ENCODE measurements at regions not wholly inside any gene's neighbourhood (a gene's known extent, or its start where the extent isn't known, plus 50 kb on each side); places are given as distances from the start of the nearest gene placed in this dataset.

- H3K36me3 ChIP-seq (ENCODE audit: control insufficient read depth, insufficient read depth, low read length): no peaks in the 10 kb centered on the region
- TF ChIP-seq, protein P1, sequence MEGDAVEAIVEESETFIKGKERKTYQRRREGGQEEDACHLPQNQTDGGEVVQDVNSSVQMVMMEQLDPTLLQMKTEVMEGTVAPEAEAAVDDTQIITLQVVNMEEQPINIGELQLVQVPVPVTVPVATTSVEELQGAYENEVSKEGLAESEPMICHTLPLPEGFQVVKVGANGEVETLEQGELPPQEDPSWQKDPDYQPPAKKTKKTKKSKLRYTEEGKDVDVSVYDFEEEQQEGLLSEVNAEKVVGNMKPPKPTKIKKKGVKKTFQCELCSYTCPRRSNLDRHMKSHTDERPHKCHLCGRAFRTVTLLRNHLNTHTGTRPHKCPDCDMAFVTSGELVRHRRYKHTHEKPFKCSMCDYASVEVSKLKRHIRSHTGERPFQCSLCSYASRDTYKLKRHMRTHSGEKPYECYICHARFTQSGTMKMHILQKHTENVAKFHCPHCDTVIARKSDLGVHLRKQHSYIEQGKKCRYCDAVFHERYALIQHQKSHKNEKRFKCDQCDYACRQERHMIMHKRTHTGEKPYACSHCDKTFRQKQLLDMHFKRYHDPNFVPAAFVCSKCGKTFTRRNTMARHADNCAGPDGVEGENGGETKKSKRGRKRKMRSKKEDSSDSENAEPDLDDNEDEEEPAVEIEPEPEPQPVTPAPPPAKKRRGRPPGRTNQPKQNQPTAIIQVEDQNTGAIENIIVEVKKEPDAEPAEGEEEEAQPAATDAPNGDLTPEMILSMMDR (IDR thresholded peaks at IDR 0.05; ENCODE audit: insufficient read depth, low read depth, low read length): no peak
- POLR2A ChIA-PET: no interaction called here
- no peak overlapping the region for H3K4me3 ChIP-seq (ENCODE audit: low read depth, low read length)
- H3K27me3 ChIP-seq (ENCODE audit: control insufficient read depth, insufficient read depth, low read length): no peaks in the 10 kb centered on the region
- DNase-seq (ENCODE audit: low read depth): no peak
- CTCF ChIA-PET: interaction anchor here (0.9 kb wide), 1 partner anchor 121 kb away, joined by 3 read pairs; no protein-coding TSS in a partner anchor
These were observed 90.1 kb downstream of the PRLHR start for GRCh38 chr10:118505363-118505762.

DNA sequence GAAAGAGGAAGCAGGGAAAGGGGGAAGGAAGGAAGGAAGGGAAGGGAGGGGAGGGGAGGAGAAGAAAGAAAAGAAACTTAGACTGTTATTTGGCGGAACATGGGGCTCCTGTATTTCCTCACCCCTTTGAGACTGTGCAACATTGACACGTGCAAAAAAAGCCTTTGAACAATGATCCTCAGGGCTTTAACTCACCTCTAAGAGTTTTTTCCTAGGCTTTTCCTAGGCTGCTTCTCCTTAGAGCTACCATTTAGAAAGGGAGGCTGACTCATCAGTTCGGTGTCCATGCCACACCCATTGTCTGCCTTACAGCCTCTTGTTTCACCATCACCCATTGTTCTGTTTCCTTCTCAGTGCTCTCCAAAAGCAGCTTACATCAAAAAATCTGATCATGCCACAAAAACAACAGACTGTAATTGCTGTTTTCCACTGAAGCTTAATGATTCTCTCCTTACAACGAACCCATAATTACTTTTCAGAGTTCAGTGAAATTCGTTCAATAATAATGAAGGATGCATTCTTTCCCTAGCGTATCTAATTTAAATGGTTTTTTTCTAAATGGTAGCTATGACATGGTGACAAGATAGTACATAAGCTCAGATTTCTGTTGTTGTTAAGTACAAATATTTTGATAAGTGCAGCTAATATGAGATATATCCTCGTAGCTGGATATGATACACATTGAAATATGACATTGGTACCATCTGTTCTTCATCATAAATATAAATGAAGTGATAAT lies 90.8 kb downstream of the PRLHR start:
- POLR2A ChIA-PET: interaction anchor here (0.5 kb wide), 1 partner anchor 1079 kb away, joined by 5 read pairs; no protein-coding TSS in a partner anchor
- H3K4me3 ChIP-seq (ENCODE audit: low read depth, low read length): no peak overlapping the region
- TF ChIP-seq, protein P1 (IDR thresholded peaks at IDR 0.05; ENCODE audit: insufficient read depth, low read depth, low read length): no peak
- peak; percentile 6 for DNase-seq (ENCODE audit: low read depth)
- H3K27me3 ChIP-seq (ENCODE audit: control insufficient read depth, insufficient read depth, low read length): no peaks in the 10 kb centered on the region
- CTCF ChIA-PET: interaction anchor here (0.9 kb wide), 1 partner anchor 121 kb away, joined by 3 read pairs; no protein-coding TSS in a partner anchor
- no peaks in the 10 kb centered on the region for H3K36me3 ChIP-seq (ENCODE audit: control insufficient read depth, insufficient read depth, low read length)

GRCh38 chr10:118504044-118504443 lies 91.4 kb downstream of the PRLHR start:
- TF ChIP-seq, protein P1 (IDR thresholded peaks at IDR 0.05; ENCODE audit: insufficient read depth, low read depth, low read length): no peak
- DNase-seq (ENCODE audit: low read depth): no peak
- no peaks in the 10 kb centered on the region for H3K27me3 ChIP-seq (ENCODE audit: control insufficient read depth, insufficient read depth, low read length)
- no peak overlapping the region for H3K4me3 ChIP-seq (ENCODE audit: low read depth, low read length)
- H3K36me3 ChIP-seq (ENCODE audit: control insufficient read depth, insufficient read depth, low read length): no peaks in the 10 kb centered on the region
- CTCF ChIA-PET: interaction anchor here (0.6 kb wide), 1 partner anchor 255 kb away, joined by 3 read pairs; no protein-coding TSS in a partner anchor
- POLR2A ChIA-PET: interaction anchor here (0.5 kb wide), 1 partner anchor 1079 kb away, joined by 5 read pairs; no protein-coding TSS in a partner anchor

GRCh38 chr10:118503192-118503591 lies 92.3 kb downstream of the PRLHR start:
- POLR2A ChIA-PET: no interaction called here
- Histone ChIP-seq H3K4me3 (ENCODE audit: low read depth, low read length) (no peak overlapping the region), H3K27me3 (ENCODE audit: control insufficient read depth, insufficient read depth, low read length) (no peaks in the 10 kb centered on the region), H3K36me3 (ENCODE audit: control insufficient read depth, insufficient read depth, low read length) (no peaks in the 10 kb centered on the region)
- CTCF ChIA-PET: interaction anchor here (0.6 kb wide), 1 partner anchor 255 kb away, joined by 3 read pairs; no protein-coding TSS in a partner anchor
- DNase-seq (ENCODE audit: low read depth): no peak
- TF ChIP-seq, protein P1 (IDR thresholded peaks at IDR 0.05; ENCODE audit: insufficient read depth, low read depth, low read length): no peak

DNA sequence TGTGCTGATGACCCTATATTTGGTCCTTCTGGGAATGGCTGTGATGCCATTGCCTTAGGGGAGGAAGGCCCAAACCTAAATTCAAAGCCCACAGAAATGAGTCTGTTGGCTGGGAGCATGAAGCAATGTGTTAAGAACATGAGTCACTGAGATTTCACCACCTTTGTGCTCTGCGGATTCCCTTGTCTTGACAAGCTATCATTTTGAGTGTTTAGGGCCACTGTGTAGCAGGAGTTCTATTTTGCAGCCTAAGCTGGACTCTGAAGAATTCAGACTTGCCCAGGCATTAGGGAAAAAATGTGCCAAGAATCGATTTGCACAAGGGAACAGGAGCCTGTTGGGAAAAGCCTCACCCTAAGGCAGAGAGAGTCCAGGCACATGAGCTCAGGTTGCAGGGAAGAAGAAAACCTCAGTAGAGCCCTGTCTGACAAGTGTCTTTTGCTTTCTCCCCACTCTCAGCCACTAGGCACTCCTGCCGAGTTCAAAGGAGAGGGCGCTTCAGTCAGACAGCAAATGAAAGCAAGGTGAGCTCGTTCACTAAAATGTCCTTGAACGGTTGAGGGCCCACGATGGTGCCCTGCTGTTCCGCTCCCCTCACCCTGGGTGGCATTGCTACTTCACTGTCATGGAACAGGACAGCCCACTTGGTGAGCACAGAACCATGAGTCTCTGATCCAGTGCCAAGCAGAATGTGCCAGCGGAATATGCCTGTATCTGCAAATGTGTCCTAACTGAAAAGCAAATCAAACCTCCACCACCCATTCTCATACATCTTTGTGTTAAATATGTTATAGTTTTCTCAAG lies 93.6 kb downstream of the PRLHR start:
- no peaks in the 10 kb centered on the region for H3K27me3 ChIP-seq (ENCODE audit: control insufficient read depth, insufficient read depth, low read length)
- H3K36me3 ChIP-seq (ENCODE audit: control insufficient read depth, insufficient read depth, low read length): no peaks in the 10 kb centered on the region
- no peak overlapping the region for H3K4me3 ChIP-seq (ENCODE audit: low read depth, low read length)
- no peak for DNase-seq (ENCODE audit: low read depth)
- TF ChIP-seq, protein P1 (IDR thresholded peaks at IDR 0.05; ENCODE audit: insufficient read depth, low read depth, low read length): no peak
- CTCF ChIA-PET: no interaction called here
- POLR2A ChIA-PET: no interaction called here
